ENCODE measurements at regions not wholly inside any gene's neighbourhood (a gene's known extent, or its start where the extent isn't known, plus 50 kb on each side); places are given as distances from the start of the nearest gene placed in this dataset.

DNA sequence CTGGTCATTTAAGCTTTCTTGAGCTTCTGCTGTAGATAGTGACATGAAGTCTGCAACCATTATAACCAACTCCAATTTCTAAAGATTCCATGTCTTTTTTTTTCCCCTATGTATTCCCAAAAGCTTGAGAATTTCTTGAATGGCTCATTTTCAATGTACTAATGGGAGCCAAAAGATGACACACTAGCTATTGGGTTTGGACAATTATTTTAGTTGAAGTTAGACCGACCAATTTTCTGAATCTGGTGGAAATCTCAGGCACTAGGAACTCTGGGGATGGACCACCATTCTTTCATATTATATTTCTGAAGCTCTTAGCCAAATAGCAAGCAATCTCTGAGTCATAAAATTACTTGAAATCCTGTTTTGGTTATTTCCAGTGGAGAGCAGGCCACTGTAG lies 617.4 kb upstream of the ADAMTS5 start:
- no peak overlapping the region for H3K4me3 ChIP-seq (ENCODE audit: low read depth, low read length)
- DNase-seq (ENCODE audit: low read depth) = no peak
- H3K36me3 ChIP-seq (ENCODE audit: control insufficient read depth, insufficient read depth, low read length) = no peaks in the 10 kb centered on the region
- H3K27me3 ChIP-seq (ENCODE audit: control insufficient read depth, insufficient read depth, low read length) = no peaks in the 10 kb centered on the region
- no peak for FAIRE-seq
- TF ChIP-seq, protein P1, sequence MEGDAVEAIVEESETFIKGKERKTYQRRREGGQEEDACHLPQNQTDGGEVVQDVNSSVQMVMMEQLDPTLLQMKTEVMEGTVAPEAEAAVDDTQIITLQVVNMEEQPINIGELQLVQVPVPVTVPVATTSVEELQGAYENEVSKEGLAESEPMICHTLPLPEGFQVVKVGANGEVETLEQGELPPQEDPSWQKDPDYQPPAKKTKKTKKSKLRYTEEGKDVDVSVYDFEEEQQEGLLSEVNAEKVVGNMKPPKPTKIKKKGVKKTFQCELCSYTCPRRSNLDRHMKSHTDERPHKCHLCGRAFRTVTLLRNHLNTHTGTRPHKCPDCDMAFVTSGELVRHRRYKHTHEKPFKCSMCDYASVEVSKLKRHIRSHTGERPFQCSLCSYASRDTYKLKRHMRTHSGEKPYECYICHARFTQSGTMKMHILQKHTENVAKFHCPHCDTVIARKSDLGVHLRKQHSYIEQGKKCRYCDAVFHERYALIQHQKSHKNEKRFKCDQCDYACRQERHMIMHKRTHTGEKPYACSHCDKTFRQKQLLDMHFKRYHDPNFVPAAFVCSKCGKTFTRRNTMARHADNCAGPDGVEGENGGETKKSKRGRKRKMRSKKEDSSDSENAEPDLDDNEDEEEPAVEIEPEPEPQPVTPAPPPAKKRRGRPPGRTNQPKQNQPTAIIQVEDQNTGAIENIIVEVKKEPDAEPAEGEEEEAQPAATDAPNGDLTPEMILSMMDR (IDR thresholded peaks at IDR 0.05; ENCODE audit: insufficient read depth, low read length, severe bottlenecking) = no peak

GRCh38 chr21:27582948-27583430 lies 616.1 kb upstream of the ADAMTS5 start:
- Histone ChIP-seq H3K27me3 (ENCODE audit: control insufficient read depth, insufficient read depth, low read length) (no peaks in the 10 kb centered on the region), H3K4me3 (ENCODE audit: low read depth, low read length) (no peak overlapping the region), H3K36me3 (ENCODE audit: control insufficient read depth, insufficient read depth, low read length) (no peaks in the 10 kb centered on the region)
- FAIRE-seq (no peak), DNase-seq (ENCODE audit: low read depth) (no peak)
- TF ChIP-seq, protein P1 (IDR thresholded peaks at IDR 0.05; ENCODE audit: insufficient read depth, low read length, severe bottlenecking) = no peak

DNA sequence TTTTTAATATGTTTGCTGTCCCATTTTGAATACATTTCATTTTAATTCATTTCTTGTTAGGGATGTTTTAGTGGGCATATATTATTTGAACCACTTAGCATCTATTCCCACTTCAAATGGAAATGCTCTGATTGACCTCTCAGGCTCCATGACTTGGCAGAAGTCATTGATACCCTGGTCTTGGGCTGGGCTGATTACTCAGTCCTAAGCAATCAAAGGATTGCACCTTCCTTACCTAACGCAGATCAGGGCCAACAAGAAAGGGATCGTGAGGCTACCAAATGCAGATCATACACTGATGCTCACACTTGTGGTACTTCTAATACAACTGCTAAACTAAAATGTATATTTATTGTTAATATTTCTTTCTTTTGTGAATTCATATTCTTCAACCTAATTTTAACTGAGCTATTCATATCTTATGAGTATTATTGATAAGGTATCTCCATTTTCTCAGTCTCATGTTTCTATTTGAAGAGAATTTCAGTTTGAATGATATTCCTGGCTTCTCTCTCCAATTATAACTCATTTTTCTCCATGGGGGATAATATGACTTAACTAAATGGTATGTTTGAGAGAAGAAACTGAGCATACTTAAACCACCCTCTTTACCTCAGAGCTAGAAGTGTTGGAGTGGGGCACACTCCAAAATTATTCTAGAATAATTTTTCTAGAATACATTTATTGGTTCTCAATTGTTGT lies 615.5 kb upstream of the ADAMTS5 start:
- FAIRE-seq = no peak
- peak; percentile 59 for DNase-seq (ENCODE audit: low read depth)
- TF ChIP-seq, protein P1 (IDR thresholded peaks at IDR 0.05; ENCODE audit: insufficient read depth, low read length, severe bottlenecking) = no peak

GRCh38 chr21:27581168-27581567 lies 614.3 kb upstream of the ADAMTS5 start:
- Histone ChIP-seq H3K36me3 (ENCODE audit: control insufficient read depth, insufficient read depth, low read length) (no peaks in the 10 kb centered on the region), H3K27me3 (ENCODE audit: control insufficient read depth, insufficient read depth, low read length) (no peaks in the 10 kb centered on the region), H3K4me3 (ENCODE audit: low read depth, low read length) (no peak overlapping the region)
- peak; percentile 97 for DNase-seq (ENCODE audit: low read depth)
- FAIRE-seq = no peak
- TF ChIP-seq, protein P1 (IDR thresholded peaks at IDR 0.05; ENCODE audit: insufficient read depth, low read length, severe bottlenecking) = no peak

More for the DNA sequence above, 615.5 kb upstream of the ADAMTS5 start:
- no peak overlapping the region for H3K4me3 ChIP-seq (ENCODE audit: low read depth, low read length)
- H3K36me3 ChIP-seq (ENCODE audit: control insufficient read depth, insufficient read depth, low read length) = no peaks in the 10 kb centered on the region
- no peaks in the 10 kb centered on the region for H3K27me3 ChIP-seq (ENCODE audit: control insufficient read depth, insufficient read depth, low read length)

- Histone ChIP-seq H3K4me3 (ENCODE audit: low read depth, low read length) (no peak overlapping the region), H3K27me3 (ENCODE audit: control insufficient read depth, insufficient read depth, low read length) (no peaks in the 10 kb centered on the region), H3K36me3 (ENCODE audit: control insufficient read depth, insufficient read depth, low read length) (no peaks in the 10 kb centered on the region)
- DNase-seq (ENCODE audit: low read depth) (peak; percentile 70), FAIRE-seq (no peak)
- TF ChIP-seq, protein P1 (IDR thresholded peaks at IDR 0.05; ENCODE audit: insufficient read depth, low read length, severe bottlenecking) = no peak
Measured at GRCh38 chr21:27580276-27580675, 613.4 kb upstream of the ADAMTS5 start.
